Stomach (tissue), 4 donors: ENCODE measurements at regions not wholly inside any gene's neighbourhood (a gene's known extent, or its start where the extent isn't known, plus 50 kb on each side); places are given as distances from the start of the nearest gene placed in this dataset.

Experiments used
- EP300 ChIP-seq: sonication (generic); formaldehyde crosslinking; IDR thresholded peaks from one replicate; pipeline ENCODE4 v1.6.1; 2017; ENCODE audit warnings: antibody characterized with exemption
- POLR2A ChIP-seq, 4 donors: fragments of 450-650 bp; IDR thresholded peaks; one replicate each; pipeline ENCODE4 v1.6.1; 2016; ENCODE audit warnings: antibody characterized with exemption in 4 of 4, control low read depth in 2 of 4, mild to moderate bottlenecking in 1 of 4, moderate library complexity in 1 of 4
- POLR2AphosphoS5 ChIP-seq, 3 donors: sonication (generic); formaldehyde crosslinking; IDR thresholded peaks; one replicate each; pipeline ENCODE4 v1.6.1; 2016; ENCODE audit warnings: antibody characterized with exemption in 3 of 3
- TF ChIP-seq, protein P1 (sequence below), 7 experiments: fragments of 450-650 bp in 4 of 7; fragments of 200-600 bp in 3 of 7; sonication (generic) in 3 of 7; IDR thresholded peaks; one replicate each; pipeline ENCODE4 v1.5.1; 2016 to 2019; ENCODE audit warnings: antibody characterized with exemption in 7 of 7, control low read depth in 2 of 7, mild to moderate bottlenecking in 1 of 7

DNA sequence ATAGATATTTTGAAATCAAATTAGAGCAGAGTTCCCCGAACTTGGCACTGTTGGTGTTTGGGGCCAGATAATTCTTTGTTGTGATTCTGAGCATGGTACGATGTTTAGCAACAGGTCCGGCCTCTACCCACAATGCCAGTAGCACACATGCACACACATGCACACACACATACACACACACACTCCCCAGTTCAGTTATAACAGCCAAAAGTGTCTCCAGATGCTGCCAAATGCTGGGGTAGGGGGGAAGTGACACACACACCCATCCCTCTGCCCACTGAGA, 96.8 kb upstream of the PSMD7 start:
- TF ChIP-seq, protein P1, sequence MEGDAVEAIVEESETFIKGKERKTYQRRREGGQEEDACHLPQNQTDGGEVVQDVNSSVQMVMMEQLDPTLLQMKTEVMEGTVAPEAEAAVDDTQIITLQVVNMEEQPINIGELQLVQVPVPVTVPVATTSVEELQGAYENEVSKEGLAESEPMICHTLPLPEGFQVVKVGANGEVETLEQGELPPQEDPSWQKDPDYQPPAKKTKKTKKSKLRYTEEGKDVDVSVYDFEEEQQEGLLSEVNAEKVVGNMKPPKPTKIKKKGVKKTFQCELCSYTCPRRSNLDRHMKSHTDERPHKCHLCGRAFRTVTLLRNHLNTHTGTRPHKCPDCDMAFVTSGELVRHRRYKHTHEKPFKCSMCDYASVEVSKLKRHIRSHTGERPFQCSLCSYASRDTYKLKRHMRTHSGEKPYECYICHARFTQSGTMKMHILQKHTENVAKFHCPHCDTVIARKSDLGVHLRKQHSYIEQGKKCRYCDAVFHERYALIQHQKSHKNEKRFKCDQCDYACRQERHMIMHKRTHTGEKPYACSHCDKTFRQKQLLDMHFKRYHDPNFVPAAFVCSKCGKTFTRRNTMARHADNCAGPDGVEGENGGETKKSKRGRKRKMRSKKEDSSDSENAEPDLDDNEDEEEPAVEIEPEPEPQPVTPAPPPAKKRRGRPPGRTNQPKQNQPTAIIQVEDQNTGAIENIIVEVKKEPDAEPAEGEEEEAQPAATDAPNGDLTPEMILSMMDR (IDR thresholded peaks at IDR 0.05), result no peak
- TF ChIP-seq EP300 (no peak), POLR2A (IDR thresholded peaks at IDR 0.05) (no peak), POLR2AphosphoS5 (IDR thresholded peaks at IDR 0.05) (no peak)
